Mesenchymal stem cell (in vitro differentiated cells and primary cell): ENCODE measurements at regions not wholly inside any gene's neighbourhood (a gene's known extent, or its start where the extent isn't known, plus 50 kb on each side); places are given as distances from the start of the nearest gene placed in this dataset.

ENCODE experiments used
- DNase-seq: peaks from one replicate; pipeline ENCODE4 v3.0.0-alpha.2; 2013
- H2AFZ ChIP-seq: one replicate; pipeline ENCODE4 v1.6.1; 2013; ENCODE audit warnings: low read depth, mild to moderate bottlenecking, control low read depth, inconsistent platforms, low read length, moderate library complexity
- H2AK5ac ChIP-seq: 2 replicates; pipeline ENCODE4 v1.6.1; 2013; ENCODE audit warnings: low read length, moderate library complexity, mild to moderate bottlenecking, inconsistent platforms; ENCODE audit not compliant: severe bottlenecking
- H2BK120ac ChIP-seq: one replicate; pipeline ENCODE4 v1.6.1; 2013; ENCODE audit warnings: low read depth, mild to moderate bottlenecking, inconsistent platforms, low read length, moderate library complexity
- H2BK12ac ChIP-seq, 2 experiments: one replicate each; pipeline ENCODE4 v1.6.1; 2013; ENCODE audit warnings: inconsistent platforms in 2 of 2, low read length in 2 of 2, mild to moderate bottlenecking in 2 of 2, moderate library complexity in 2 of 2, control low read depth in 1 of 2
- H2BK15ac ChIP-seq: one replicate; pipeline ENCODE4 v1.6.1; 2013; ENCODE audit warnings: mild to moderate bottlenecking, low read depth, inconsistent platforms; ENCODE audit not compliant: poor library complexity, severe bottlenecking
- H2BK5ac ChIP-seq: 2 replicates; pipeline ENCODE4 v1.6.1; 2013; ENCODE audit warnings: low read depth, mild to moderate bottlenecking, low read length, control low read depth, inconsistent platforms; ENCODE audit not compliant: poor library complexity, severe bottlenecking
- H3K14ac ChIP-seq, 2 experiments: one replicate each; pipeline ENCODE4 v1.6.1; 2013; ENCODE audit warnings: inconsistent platforms in 2 of 2, low read length in 2 of 2, control low read depth in 1 of 2, mild to moderate bottlenecking in 1 of 2, moderate library complexity in 1 of 2
- H3K18ac ChIP-seq, 2 experiments: one replicate each; pipeline ENCODE4 v1.6.1; 2013; ENCODE audit warnings: inconsistent platforms in 2 of 2, low read length in 2 of 2, control low read depth in 1 of 2, low read depth in 1 of 2, mild to moderate bottlenecking in 1 of 2
- H3K23ac ChIP-seq, 2 experiments: one replicate each; pipeline ENCODE4 v1.6.1; 2013; ENCODE audit warnings: inconsistent platforms in 2 of 2, low read length in 2 of 2, mild to moderate bottlenecking in 2 of 2, moderate library complexity in 2 of 2, control low read depth in 1 of 2
- H3K27ac ChIP-seq: 2 replicates; pipeline ENCODE4 v1.5.1; 2013; ENCODE audit warnings: mild to moderate bottlenecking, moderate library complexity, low read length, control low read depth, inconsistent platforms; ENCODE audit not compliant: poor library complexity, severe bottlenecking
- H3K27me3 ChIP-seq, 2 experiments: 2 replicates each; pipeline versions ENCODE4 v1.6.1 to v1.7.0; 2013; ENCODE audit warnings: low read length in 2 of 2, mild to moderate bottlenecking in 2 of 2, moderate library complexity in 2 of 2, control low read depth in 1 of 2, inconsistent platforms in 1 of 2; ENCODE audit not compliant: control insufficient read depth in 1 of 2, insufficient read depth in 1 of 2
- H3K36me3 ChIP-seq, 2 experiments: 2 replicates each; pipeline versions ENCODE4 v1.6.1 to v1.7.0; 2013; ENCODE audit warnings: low read length in 2 of 2, control low read depth in 1 of 2, inconsistent platforms in 1 of 2, low read depth in 1 of 2, mild to moderate bottlenecking in 1 of 2; ENCODE audit not compliant: insufficient read depth in 2 of 2, control insufficient read depth in 1 of 2
- H3K4ac ChIP-seq, 2 experiments: one replicate each; pipeline ENCODE4 v1.6.1; 2013; ENCODE audit warnings: inconsistent platforms in 2 of 2, low read length in 2 of 2, mild to moderate bottlenecking in 2 of 2, moderate library complexity in 2 of 2, control low read depth in 1 of 2, low read depth in 1 of 2
- H3K4me1 ChIP-seq: 2 replicates; pipeline ENCODE4 v1.6.1; 2013; ENCODE audit warnings: low read depth, low read length, control low read depth; ENCODE audit not compliant: control insufficient read depth, insufficient read depth
- H3K4me2 ChIP-seq: 2 replicates; pipeline ENCODE4 v1.6.1; 2013; ENCODE audit warnings: low read length, mild to moderate bottlenecking, inconsistent platforms; ENCODE audit not compliant: poor library complexity, severe bottlenecking
- H3K4me3 ChIP-seq, 2 experiments: 2 replicates each; pipeline versions ENCODE4 v1.5.1 to v1.7.0; 2013; ENCODE audit warnings: low read length in 2 of 2, mild to moderate bottlenecking in 2 of 2, control low read depth in 1 of 2, low read depth in 1 of 2; ENCODE audit not compliant: insufficient read depth in 1 of 2
- H3K79me1 ChIP-seq: replicated peaks from 2 replicates; pipeline ENCODE4 v1.6.1; 2013; ENCODE audit warnings: mild to moderate bottlenecking, control low read depth, low read length, inconsistent platforms; ENCODE audit not compliant: poor library complexity, severe bottlenecking
- H3K9ac ChIP-seq: 2 replicates; pipeline ENCODE4 v1.7.0; 2013; ENCODE audit warnings: mild to moderate bottlenecking, low read length, moderate library complexity
- H3K9me3 ChIP-seq: 2 replicates; pipeline ENCODE4 v1.7.0; 2013; ENCODE audit warnings: mild to moderate bottlenecking, low read length; ENCODE audit not compliant: control insufficient read depth
- H4K8ac ChIP-seq: one replicate; pipeline ENCODE4 v1.6.1; 2013; ENCODE audit warnings: inconsistent platforms, mild to moderate bottlenecking, low read length, moderate library complexity
- H4K91ac ChIP-seq: one replicate; pipeline ENCODE4 v1.6.1; 2013; ENCODE audit warnings: mild to moderate bottlenecking, low read length, inconsistent platforms
- WGBS: methylation state at CpG from one replicate; pipeline ENCODE4 v1.1.7; 2013; ENCODE audit warnings: mixed read lengths; 5-methylcytosine and 5-hydroxymethylcytosine counted together

- Histone ChIP-seq H2AK5ac (no peak overlapping the region), H2BK12ac (no peak overlapping the region), H3K18ac (no peak overlapping the region), H3K23ac (no peak overlapping the region), H2BK5ac (no peak overlapping the region), H3K4me2 (no peak overlapping the region), H4K8ac (no peak overlapping the region), H3K4ac (no peak overlapping the region), H3K9ac (no peak overlapping the region), H3K27ac (no peak overlapping the region), H3K36me3 (no peaks in the 10 kb centered on the region), H3K9me3 (peaks cover 16% of the 10 kb centered on the region), H2BK15ac (no peak overlapping the region), H3K4me3 (no peak overlapping the region), H2AFZ (no peak overlapping the region), H2BK120ac (no peak overlapping the region), H4K91ac (no peak overlapping the region), H3K27me3 (no peaks in the 10 kb centered on the region), H3K4me1 (no peaks in the 10 kb centered on the region), H3K79me1 (no peaks in the 10 kb centered on the region), H3K14ac (no peak overlapping the region)
- DNase-seq: no peak
- WGBS: 50% methylated on average over 1 of the region's 1 CpG
These were observed 551.3 kb upstream of the STEAP1 start for GRCh38 chr7:89602984-89603383.

GRCh38 chr7:89605362-89605761 is 548.9 kb upstream of the STEAP1 start:
- no peak for DNase-seq
- no peak overlapping the region for H3K4me2 ChIP-seq
- no peak overlapping the region for H4K8ac ChIP-seq
- no peaks in the 10 kb centered on the region for H3K4me1 ChIP-seq
- no peak overlapping the region for H2BK120ac ChIP-seq
- no peak overlapping the region for H3K14ac ChIP-seq
- no peaks in the 10 kb centered on the region for H3K36me3 ChIP-seq
- no peak overlapping the region for H3K23ac ChIP-seq
- H3K79me1 ChIP-seq: no peaks in the 10 kb centered on the region
- H3K4ac ChIP-seq: no peak overlapping the region
- H3K27ac ChIP-seq: no peak overlapping the region
- H3K9me3 ChIP-seq: peaks cover 10% of the 10 kb centered on the region
- WGBS: 75% methylated on average over 2 of the region's 3 CpGs
- H2AFZ ChIP-seq: no peak overlapping the region
- no peak overlapping the region for H4K91ac ChIP-seq
- no peak overlapping the region for H2BK5ac ChIP-seq
- H3K18ac ChIP-seq: no peak overlapping the region
- no peaks in the 10 kb centered on the region for H3K27me3 ChIP-seq
- no peak overlapping the region for H3K4me3 ChIP-seq
- H2BK12ac ChIP-seq: no peak overlapping the region
- no peak overlapping the region for H2AK5ac ChIP-seq
- H3K9ac ChIP-seq: no peak overlapping the region
- no peak overlapping the region for H2BK15ac ChIP-seq

GRCh38 chr7:89606511-89606910 is 547.8 kb upstream of the STEAP1 start:
- no peak for DNase-seq
- Histone ChIP-seq H4K8ac (no peak overlapping the region), H3K4me2 (no peak overlapping the region), H3K9ac (no peak overlapping the region), H3K23ac (no peak overlapping the region), H2BK120ac (no peak overlapping the region), H3K4me3 (no peak overlapping the region), H3K18ac (no peak overlapping the region), H2AFZ (no peak overlapping the region), H3K27ac (no peak overlapping the region), H3K27me3 (no peaks in the 10 kb centered on the region), H2BK5ac (no peak overlapping the region), H3K4me1 (no peaks in the 10 kb centered on the region), H2AK5ac (no peak overlapping the region), H3K9me3 (peaks cover 6% of the 10 kb centered on the region), H2BK15ac (no peak overlapping the region), H3K14ac (no peak overlapping the region), H3K79me1 (no peaks in the 10 kb centered on the region), H4K91ac (no peak overlapping the region), H2BK12ac (no peak overlapping the region), H3K36me3 (no peaks in the 10 kb centered on the region), H3K4ac (no peak overlapping the region)
- WGBS: 45% methylated on average over 1 of the region's 3 CpGs

- Histone ChIP-seq H4K8ac (no peak overlapping the region), H3K36me3 (no peaks in the 10 kb centered on the region), H2AFZ (no peak overlapping the region), H3K4me2 (no peak overlapping the region), H3K9me3 (no peaks in the 10 kb centered on the region), H3K18ac (no peak overlapping the region), H3K27ac (no peak overlapping the region), H3K9ac (no peak overlapping the region), H2AK5ac (no peak overlapping the region), H3K14ac (no peak overlapping the region), H2BK5ac (no peak overlapping the region), H3K4me1 (no peaks in the 10 kb centered on the region), H2BK15ac (no peak overlapping the region), H2BK120ac (no peak overlapping the region), H3K79me1 (no peaks in the 10 kb centered on the region), H4K91ac (no peak overlapping the region), H3K23ac (no peak overlapping the region), H3K4me3 (no peak overlapping the region), H3K4ac (no peak overlapping the region), H2BK12ac (no peak overlapping the region), H3K27me3 (no peaks in the 10 kb centered on the region)
- no peak for DNase-seq
These were observed 546.5 kb upstream of the STEAP1 start for GRCh38 chr7:89607792-89608191.
